ENCODE measurements at regions not wholly inside any gene's neighbourhood (a gene's known extent, or its start where the extent isn't known, plus 50 kb on each side); places are given as distances from the start of the nearest gene placed in this dataset.

DNA sequence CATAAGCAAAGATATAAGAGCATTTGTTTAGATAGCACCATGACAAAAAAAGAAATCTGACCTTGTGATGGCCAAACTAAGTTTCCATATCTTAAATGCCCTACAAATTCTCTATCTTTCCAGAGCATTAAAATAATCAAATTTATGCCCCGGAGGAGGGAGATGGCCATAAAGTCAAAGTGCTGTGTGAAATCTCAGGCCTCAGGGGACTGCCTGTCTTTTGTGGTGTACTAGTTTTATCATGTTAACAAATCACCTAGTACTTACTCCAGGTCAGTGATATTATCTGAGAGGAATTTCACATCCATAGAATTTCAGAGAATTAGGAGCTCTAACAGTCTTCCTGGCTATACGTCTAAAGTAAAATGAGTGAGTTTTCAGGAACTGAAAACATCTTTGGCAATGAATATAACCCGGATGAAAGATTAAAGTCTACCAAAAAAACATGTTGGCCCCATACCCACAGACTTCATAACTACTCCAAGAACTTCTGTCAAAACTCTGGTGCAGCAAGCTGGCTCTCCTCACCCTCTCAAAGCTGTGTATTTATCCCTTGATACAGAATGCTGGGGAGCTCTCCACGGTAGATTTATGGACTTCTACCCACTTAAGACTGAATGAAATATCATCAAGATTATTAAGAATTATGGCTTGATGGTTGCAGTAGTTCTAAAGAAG lies 682.8 kb downstream of the SORCS1 start:
- Histone ChIP-seq H3K27me3 (no peaks in the 10 kb centered on the region), H3K36me3 (no peaks in the 10 kb centered on the region), H3K4me3 (ENCODE audit: low read depth, low read length) (no peak overlapping the region), H3K9me3 (no peaks in the 10 kb centered on the region), H3K4me1 (no peaks in the 10 kb centered on the region)
- no peak for DNase-seq
- TF ChIP-seq, protein P1, sequence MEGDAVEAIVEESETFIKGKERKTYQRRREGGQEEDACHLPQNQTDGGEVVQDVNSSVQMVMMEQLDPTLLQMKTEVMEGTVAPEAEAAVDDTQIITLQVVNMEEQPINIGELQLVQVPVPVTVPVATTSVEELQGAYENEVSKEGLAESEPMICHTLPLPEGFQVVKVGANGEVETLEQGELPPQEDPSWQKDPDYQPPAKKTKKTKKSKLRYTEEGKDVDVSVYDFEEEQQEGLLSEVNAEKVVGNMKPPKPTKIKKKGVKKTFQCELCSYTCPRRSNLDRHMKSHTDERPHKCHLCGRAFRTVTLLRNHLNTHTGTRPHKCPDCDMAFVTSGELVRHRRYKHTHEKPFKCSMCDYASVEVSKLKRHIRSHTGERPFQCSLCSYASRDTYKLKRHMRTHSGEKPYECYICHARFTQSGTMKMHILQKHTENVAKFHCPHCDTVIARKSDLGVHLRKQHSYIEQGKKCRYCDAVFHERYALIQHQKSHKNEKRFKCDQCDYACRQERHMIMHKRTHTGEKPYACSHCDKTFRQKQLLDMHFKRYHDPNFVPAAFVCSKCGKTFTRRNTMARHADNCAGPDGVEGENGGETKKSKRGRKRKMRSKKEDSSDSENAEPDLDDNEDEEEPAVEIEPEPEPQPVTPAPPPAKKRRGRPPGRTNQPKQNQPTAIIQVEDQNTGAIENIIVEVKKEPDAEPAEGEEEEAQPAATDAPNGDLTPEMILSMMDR (IDR thresholded peaks at IDR 0.05; ENCODE audit: low read depth, low read length), result no peak

DNA sequence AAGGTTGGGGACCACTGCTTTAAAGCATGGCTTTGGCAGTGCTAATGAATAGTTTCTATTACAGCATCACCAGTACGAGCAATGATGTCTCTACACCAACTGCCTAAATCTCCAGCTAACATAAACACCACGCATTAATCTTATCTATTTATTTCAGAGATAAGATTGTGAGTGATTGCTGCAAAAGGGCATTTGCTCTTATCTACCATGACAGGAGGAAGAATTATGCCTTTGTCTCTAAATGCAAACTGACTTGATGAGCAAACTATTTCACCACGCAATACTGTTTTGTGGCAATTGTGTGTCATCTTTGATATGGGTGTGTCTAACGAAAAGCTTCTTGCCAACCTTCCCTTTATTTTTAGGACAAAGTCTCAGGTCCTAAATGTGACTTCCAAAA lies 684.9 kb downstream of the SORCS1 start:
- DNase-seq, result no peak
- no peaks in the 10 kb centered on the region for H3K9me3 ChIP-seq
- H3K4me1 ChIP-seq, result no peaks in the 10 kb centered on the region
- H3K4me3 ChIP-seq (ENCODE audit: low read depth, low read length), result no peak overlapping the region
- no peaks in the 10 kb centered on the region for H3K36me3 ChIP-seq
- H3K27me3 ChIP-seq, result no peaks in the 10 kb centered on the region
- TF ChIP-seq, protein P1 (IDR thresholded peaks at IDR 0.05; ENCODE audit: low read depth, low read length), result no peak

DNA sequence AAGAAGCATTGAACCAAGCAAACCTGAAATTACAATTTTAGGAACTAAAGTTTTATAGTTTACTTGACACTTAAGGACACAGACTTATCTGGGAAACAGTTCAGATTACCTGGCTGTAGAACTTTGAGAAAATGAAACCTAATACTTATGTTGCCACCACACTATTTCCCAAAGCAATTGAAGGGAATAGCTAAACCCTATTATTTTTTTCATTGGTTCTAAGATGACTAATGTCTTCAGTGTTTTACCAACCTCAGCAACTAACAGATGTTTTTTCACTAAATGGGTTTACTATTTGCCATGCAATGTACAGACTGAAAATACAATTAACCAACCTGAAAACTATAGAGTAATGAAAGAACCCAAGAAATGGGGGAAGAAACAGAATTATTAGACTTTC lies 689.6 kb downstream of the SORCS1 start:
- TF ChIP-seq, protein P1 (IDR thresholded peaks at IDR 0.05; ENCODE audit: low read depth, low read length), result no peak
- H3K9me3 ChIP-seq, result no peaks in the 10 kb centered on the region
- H3K4me3 ChIP-seq (ENCODE audit: low read depth, low read length), result no peak overlapping the region
- H3K27me3 ChIP-seq, result no peaks in the 10 kb centered on the region
- H3K36me3 ChIP-seq, result no peaks in the 10 kb centered on the region
- no peak for DNase-seq
- no peaks in the 10 kb centered on the region for H3K4me1 ChIP-seq

DNA sequence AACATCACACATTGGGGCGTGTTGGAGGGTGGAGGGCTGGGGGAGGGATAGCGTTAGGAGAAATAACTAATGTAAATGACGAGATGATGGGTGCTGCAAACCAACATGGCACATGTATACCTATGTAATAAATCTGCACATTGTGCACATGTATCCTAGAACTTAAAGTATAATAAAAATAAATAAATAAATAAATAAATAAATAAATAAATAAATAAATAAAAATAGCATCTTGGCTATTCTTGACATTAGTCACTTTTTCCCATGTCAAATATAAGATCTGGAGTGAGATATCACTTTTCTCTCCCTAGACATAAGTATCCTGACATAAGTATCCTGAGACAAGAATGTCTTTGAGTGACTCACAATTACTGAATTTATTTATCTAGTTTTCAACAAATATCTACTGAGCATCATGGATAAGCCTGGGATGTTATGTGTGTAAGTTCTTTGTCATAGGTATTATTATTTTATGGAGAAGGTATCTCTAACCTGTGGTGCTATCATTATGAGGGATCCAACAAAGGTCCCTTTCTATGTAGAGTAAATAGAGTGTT lies 691.3 kb downstream of the SORCS1 start:
- Histone ChIP-seq H3K36me3 (no peaks in the 10 kb centered on the region), H3K27me3 (no peaks in the 10 kb centered on the region), H3K4me3 (ENCODE audit: low read depth, low read length) (no peak overlapping the region), H3K4me1 (no peaks in the 10 kb centered on the region), H3K9me3 (no peaks in the 10 kb centered on the region)
- TF ChIP-seq, protein P1 (IDR thresholded peaks at IDR 0.05; ENCODE audit: low read depth, low read length), result no peak
- no peak for DNase-seq

DNA sequence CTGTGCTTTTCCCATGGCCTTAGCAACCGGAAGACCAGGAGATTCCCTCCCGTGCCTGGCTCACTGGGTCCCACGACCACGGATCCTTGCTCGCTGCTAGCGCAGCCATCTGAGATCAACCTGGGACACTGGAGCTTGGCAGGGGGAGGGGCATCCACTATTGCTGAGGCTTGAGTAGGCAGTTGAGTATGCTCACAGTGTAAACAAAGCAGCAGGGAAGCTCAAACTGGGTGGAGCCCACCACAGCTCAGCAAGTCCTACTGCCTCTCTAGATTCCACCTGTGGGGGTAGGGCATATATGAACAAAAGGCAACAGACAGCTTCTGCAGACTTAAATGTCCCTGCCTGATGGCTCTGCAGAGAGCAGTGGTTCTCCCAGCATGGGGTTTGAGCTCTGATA lies 697.0 kb downstream of the SORCS1 start:
- Histone ChIP-seq H3K27me3 (no peaks in the 10 kb centered on the region), H3K9me3 (no peaks in the 10 kb centered on the region), H3K4me1 (no peaks in the 10 kb centered on the region), H3K4me3 (ENCODE audit: low read depth, low read length) (no peak overlapping the region), H3K36me3 (no peaks in the 10 kb centered on the region)
- TF ChIP-seq, protein P1 (IDR thresholded peaks at IDR 0.05; ENCODE audit: low read depth, low read length), result no peak
- no peak for DNase-seq

DNA sequence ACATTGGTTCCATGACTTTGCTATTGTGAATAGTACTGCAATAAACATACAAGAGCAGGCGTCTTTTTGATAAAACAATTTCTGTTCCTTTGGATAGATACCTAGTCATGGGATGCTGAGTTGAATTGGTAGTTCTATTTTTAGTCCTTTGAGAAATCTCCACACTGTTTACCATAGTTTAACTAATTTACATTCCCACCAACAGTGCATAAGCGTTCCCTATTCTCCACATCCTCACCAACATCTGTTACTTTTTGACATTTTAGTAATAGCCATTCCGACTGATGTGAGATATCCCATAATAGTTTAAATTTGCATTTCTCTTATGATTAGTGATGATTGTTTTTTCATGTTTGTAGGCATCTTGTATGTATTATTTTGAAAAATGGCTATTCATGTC lies 707.0 kb downstream of the SORCS1 start:
- DNase-seq, result no peak
- no peaks in the 10 kb centered on the region for H3K27me3 ChIP-seq
- no peak overlapping the region for H3K4me3 ChIP-seq (ENCODE audit: low read depth, low read length)
- H3K4me1 ChIP-seq, result no peaks in the 10 kb centered on the region
- TF ChIP-seq, protein P1 (IDR thresholded peaks at IDR 0.05; ENCODE audit: low read depth, low read length), result no peak
- H3K9me3 ChIP-seq, result no peaks in the 10 kb centered on the region
- H3K36me3 ChIP-seq, result no peaks in the 10 kb centered on the region

Data from BE2C (cell line).